ENCODE measurements at regions not wholly inside any gene's neighbourhood (a gene's known extent, or its start where the extent isn't known, plus 50 kb on each side); places are given as distances from the start of the nearest gene placed in this dataset.

DNA sequence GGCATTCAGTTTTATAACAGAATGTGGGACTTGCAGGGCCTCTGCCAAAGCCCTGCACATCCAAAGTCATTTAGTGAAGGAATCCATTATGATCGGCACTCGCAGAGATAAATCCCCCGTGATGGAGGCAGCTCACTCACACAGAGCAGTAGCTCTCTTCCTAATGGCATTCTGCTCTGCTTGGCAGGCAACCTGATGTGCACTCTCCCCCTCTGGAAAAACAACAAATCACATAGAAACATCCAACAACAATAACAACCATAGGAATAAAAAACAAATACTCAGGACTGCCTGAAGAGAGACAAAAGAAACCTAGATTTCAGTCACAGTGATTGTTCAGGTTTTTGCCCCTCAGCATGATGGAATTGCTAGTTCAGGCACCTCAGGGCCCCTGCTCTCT, 59.7 kb downstream of the NAA11 start:
- DNase-seq (ENCODE audit: insufficient read length, low spot score) (no peak), FAIRE-seq (no peak)
- TF ChIP-seq, protein P1, sequence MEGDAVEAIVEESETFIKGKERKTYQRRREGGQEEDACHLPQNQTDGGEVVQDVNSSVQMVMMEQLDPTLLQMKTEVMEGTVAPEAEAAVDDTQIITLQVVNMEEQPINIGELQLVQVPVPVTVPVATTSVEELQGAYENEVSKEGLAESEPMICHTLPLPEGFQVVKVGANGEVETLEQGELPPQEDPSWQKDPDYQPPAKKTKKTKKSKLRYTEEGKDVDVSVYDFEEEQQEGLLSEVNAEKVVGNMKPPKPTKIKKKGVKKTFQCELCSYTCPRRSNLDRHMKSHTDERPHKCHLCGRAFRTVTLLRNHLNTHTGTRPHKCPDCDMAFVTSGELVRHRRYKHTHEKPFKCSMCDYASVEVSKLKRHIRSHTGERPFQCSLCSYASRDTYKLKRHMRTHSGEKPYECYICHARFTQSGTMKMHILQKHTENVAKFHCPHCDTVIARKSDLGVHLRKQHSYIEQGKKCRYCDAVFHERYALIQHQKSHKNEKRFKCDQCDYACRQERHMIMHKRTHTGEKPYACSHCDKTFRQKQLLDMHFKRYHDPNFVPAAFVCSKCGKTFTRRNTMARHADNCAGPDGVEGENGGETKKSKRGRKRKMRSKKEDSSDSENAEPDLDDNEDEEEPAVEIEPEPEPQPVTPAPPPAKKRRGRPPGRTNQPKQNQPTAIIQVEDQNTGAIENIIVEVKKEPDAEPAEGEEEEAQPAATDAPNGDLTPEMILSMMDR (IDR thresholded peaks at IDR 0.05; ENCODE audit: insufficient read depth, missing control alignments): no peak

DNA sequence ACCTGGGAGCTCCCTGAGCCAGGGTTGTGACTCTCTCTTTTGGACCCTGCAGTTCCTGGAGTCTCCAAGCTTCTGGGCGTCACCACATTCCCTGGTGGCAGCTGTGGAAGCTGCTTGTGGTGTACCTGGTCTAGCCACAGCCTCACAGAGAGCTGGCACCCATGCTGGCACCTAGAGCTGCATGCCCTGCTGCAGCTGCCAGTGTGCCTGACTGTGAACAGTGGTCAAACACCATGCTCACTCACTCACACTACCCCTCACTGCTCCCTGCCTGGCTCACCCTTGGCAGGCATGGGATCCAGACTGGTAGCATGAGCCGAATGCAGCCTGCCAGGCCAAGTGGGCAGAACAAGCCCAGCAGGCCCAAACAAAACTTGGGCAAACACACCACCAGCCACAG, 66.6 kb downstream of the NAA11 start:
- TF ChIP-seq, protein P1 (IDR thresholded peaks at IDR 0.05; ENCODE audit: insufficient read depth, missing control alignments): no peak
- no peak for FAIRE-seq
- no peak for DNase-seq (ENCODE audit: insufficient read length, low spot score)

DNA sequence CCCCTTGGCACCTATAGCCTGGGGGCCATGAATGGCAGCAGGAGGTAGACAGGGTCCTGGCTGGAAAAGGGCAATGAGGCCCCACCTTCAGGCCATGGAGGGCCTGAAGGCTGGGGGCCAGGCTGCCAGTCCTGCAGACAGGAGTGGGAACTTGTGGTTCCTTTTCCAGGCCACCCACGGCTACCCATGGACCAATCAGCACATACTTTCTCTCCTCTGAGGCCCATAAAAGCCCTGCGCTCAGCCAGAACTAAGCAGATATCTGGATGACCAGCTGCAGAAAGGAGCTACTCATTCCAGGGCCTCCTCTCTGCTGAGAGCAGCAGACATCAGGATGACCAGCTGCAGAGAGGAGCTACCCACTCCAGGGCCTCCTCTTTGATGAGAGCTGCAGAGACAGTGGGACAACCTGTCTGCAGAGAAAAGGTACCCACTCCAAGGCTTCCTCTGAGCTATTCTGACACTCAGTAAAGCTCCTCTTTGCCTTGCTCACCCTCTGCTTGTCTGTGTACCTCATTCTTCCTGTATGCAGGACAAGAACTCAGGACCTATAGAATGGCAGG, 67.2 kb downstream of the NAA11 start:
- no peak for FAIRE-seq
- DNase-seq (ENCODE audit: insufficient read length, low spot score): no peak
- TF ChIP-seq, protein P1 (IDR thresholded peaks at IDR 0.05; ENCODE audit: insufficient read depth, missing control alignments): no peak

DNA sequence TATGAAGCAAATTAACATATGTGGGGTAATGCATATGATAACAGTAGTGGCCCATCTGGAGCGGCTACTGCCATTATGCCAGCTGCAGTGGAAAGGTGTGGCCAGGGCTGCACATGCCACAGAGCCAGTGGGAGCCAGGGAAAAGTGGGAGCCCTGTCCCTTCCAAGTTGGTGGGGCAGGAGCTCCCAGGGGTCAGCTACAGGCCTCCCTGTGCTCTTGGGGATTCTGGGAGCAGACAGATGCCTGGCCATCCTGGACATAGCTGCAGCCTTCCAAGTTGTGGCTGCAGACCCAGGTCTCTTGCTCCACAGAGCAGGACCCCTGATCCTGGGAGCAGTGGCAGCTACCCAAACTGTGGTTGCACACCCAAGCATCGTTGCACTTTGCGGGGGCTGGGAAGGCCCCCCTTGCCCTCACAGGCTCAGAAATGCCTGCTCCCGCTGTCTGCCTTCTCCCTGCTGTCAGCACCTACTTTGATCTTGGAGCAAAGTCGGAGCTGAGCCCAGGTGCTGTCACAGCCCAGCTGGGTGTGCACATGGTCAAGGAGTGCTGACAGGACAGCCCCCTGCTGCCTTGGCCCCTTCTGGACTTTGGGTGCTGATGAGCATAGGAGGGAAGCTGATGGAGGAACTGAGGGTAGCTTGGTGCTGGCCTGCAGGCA, 67.8 kb downstream of the NAA11 start:
- TF ChIP-seq, protein P1 (IDR thresholded peaks at IDR 0.05; ENCODE audit: insufficient read depth, missing control alignments): no peak
- DNase-seq (ENCODE audit: insufficient read length, low spot score): no peak
- FAIRE-seq: no peak

DNA sequence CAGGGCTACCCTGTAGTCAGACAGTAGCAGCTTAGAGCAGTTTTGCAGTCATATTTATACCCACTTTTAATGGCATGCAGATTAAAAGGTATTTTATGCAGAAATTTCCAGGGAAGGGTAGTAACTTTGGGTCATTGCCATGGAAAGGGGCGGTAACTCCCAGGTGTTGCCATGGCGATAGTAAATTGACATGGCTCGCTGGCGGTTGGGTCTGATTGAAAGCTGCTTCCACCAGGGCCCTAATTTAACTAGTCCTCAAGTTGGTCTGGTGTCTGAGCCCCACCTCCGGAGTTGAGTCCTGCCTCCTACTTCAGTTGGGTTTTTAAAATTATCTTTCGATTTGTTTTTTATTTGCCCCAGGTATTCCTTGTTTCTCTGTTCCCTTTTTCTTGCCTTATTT, 70.1 kb downstream of the NAA11 start:
- no peak for FAIRE-seq
- DNase-seq (ENCODE audit: insufficient read length, low spot score): no peak
- TF ChIP-seq, protein P1 (IDR thresholded peaks at IDR 0.05; ENCODE audit: insufficient read depth, missing control alignments): no peak

DNA sequence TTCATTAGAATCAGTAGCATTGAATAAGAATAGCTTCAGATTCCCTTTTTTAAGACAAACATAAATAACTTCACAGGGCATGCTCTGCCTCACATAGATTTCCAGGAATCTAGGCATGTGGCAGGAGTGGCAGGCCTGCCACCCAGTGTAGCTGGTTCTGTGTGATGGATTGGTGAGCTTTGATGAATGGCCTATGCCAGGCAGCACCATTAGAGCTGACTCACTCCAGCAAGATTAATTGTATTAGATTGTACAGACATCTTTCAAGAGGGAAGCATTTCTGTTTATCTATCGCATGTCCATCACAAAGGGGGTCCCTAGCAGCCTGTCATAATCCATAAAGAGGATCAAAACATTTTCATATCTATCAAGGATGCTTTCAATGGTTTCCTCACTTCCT, 71.9 kb downstream of the NAA11 start:
- DNase-seq (ENCODE audit: insufficient read length, low spot score) (no peak), FAIRE-seq (no peak)
- TF ChIP-seq, protein P1 (IDR thresholded peaks at IDR 0.05; ENCODE audit: insufficient read depth, missing control alignments): no peak

DNA sequence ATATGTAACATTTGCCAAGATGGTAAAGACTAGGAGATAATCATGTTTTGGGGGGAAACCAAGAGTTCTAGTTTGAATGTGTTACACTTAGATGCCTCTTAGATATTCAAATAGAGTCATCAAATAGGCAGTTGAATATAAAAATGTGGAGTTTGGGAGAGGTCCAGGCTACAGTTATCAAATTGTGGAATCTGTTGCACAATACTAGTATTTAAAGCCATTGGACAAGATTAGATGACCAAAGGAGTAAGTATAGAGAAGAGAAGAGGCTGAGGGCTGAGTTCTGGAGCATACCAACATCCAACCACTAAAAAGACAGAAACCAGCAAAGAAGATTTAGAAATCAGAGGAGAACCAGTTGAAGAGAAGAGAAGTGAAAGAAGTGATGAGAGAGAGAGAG, 72.7 kb downstream of the NAA11 start:
- TF ChIP-seq, protein P1 (IDR thresholded peaks at IDR 0.05; ENCODE audit: insufficient read depth, missing control alignments): no peak
- DNase-seq (ENCODE audit: insufficient read length, low spot score): no peak
- FAIRE-seq: no peak

Measured in D721Med (cell line).